ENCODE measurements at regions not wholly inside any gene's neighbourhood (a gene's known extent, or its start where the extent isn't known, plus 50 kb on each side); places are given as distances from the start of the nearest gene placed in this dataset.

DNA sequence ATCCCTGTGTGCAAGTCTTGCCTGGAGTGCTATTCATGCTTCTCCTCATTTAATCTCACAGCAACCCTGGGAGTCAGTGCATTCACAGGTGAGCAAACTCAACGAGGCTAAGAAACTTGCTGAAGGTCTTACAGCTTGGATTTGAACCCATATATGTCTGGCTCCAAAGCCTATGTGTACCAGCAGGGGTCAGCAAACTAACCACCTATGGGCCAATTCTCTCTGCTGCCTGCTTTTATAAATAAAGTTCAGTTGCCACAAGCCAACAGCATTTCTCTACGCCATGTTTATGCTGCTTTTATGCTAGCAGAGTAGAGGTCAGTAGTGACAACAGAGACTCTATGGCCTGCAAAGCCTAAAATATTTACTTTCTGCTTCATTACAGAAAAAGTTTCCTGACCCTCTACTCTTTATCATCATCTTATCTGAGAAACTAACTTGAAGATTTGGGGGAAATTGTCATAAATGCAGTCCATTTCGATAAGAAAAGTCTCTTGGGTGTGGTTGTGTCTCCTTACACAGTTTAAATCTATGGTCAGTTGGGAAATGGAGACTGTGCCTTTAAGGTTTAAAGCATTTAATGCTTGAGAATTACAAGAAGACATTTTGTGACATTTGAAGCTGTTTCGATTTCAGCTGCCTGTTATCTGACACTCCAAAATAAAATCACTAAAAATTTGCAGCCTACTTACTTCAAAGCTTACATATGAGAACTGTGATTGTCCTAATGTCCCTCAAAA is 137.7 kb downstream of the PRELID2 start (continued):
- TF ChIP-seq, protein P1, sequence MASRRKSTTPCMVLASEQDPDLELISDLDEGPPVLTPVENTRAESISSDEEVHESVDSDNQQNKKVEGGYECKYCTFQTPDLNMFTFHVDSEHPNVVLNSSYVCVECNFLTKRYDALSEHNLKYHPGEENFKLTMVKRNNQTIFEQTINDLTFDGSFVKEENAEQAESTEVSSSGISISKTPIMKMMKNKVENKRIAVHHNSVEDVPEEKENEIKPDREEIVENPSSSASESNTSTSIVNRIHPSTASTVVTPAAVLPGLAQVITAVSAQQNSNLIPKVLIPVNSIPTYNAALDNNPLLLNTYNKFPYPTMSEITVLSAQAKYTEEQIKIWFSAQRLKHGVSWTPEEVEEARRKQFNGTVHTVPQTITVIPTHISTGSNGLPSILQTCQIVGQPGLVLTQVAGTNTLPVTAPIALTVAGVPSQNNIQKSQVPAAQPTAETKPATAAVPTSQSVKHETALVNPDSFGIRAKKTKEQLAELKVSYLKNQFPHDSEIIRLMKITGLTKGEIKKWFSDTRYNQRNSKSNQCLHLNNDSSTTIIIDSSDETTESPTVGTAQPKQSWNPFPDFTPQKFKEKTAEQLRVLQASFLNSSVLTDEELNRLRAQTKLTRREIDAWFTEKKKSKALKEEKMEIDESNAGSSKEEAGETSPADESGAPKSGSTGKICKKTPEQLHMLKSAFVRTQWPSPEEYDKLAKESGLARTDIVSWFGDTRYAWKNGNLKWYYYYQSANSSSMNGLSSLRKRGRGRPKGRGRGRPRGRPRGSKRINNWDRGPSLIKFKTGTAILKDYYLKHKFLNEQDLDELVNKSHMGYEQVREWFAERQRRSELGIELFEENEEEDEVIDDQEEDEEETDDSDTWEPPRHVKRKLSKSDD (conservative IDR thresholded peaks at IDR 0.05; ENCODE audit: low read length), result no peak
- TF ChIP-seq ZKSCAN1 (IDR thresholded peaks at IDR 0.05; ENCODE audit: low read depth, low read length), result 0 out of 2 replicates have a peak, but pooled peaks have one; percentile 40
- peak; percentile 58 for TF ChIP-seq SMC3 (conservative IDR thresholded peaks at IDR 0.05; ENCODE audit: insufficient read depth, low read depth, low read length)
- TF ChIP-seq ZNF311 (CRISPR knock-in tag; IDR thresholded peaks at IDR 0.05), result no peak
- TF ChIP-seq CHD7 (IDR thresholded peaks at IDR 0.05; ENCODE audit: low read depth, low read length), result no peak
- no peak for TF ChIP-seq ZNF79 (CRISPR knock-in tag; IDR thresholded peaks at IDR 0.05; ENCODE audit: low read depth)
- TF ChIP-seq TCFL5 (CRISPR knock-in tag; conservative IDR thresholded peaks at IDR 0.05), result no peak
- no peak for TF ChIP-seq STAT5B (CRISPR knock-in tag; IDR thresholded peaks at IDR 0.05)
- no peak for TF ChIP-seq ZNF584 (CRISPR knock-in tag; IDR thresholded peaks at IDR 0.05; ENCODE audit: low read depth)
- no peak for TF ChIP-seq MLX (CRISPR knock-in tag; conservative IDR thresholded peaks at IDR 0.05)
- no peak for TF ChIP-seq SPI1 (IDR thresholded peaks at IDR 0.05; ENCODE audit: borderline replicate concordance, low read depth, low read length)

Measured in K562 (cell line).